GM21367 (cell line): ENCODE measurements at regions not wholly inside any gene's neighbourhood (a gene's known extent, or its start where the extent isn't known, plus 50 kb on each side); places are given as distances from the start of the nearest gene placed in this dataset.
"Not testable (repeated sequence)": the region's sequence is repeated elsewhere in the genome, so short reads cannot be mapped to it uniquely, and the experiment has no call there.

ENCODE experiments used
- ATAC-seq: cut with Tn5 transposase; IDR thresholded peaks from one replicate; pipeline ENCODE4 v1.9.1; 2021; ENCODE audit not compliant: unreplicated experiment

DNA sequence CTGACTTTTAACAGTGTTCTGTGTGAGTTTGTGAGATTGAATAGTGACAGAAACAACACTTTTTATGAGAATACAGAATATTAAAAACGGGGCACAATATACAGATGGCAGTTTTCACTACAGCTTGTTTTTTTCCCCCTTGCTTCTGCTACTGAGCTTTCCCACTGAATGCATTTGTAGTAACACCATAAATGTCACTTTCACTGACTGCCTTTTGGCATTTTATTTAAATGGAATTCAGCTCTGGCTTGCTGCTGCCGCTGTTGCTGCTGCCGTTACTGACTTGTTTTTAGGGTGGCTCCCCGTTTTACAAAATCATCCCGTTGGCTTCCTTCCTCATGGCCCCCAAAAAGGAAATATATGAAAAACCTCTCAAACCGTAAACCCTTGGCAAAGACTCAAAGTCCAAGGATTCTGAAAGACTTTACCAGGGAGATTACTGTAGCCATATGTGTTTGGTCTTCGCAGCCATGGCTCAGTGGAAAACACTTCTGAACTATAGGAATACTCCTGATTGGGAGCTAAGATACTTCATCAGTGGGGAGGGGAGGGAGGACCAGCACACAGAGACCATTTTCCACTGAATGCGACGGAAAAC, 151.0 kb downstream of the NUF2 start:
- ATAC-seq = no peak

DNA sequence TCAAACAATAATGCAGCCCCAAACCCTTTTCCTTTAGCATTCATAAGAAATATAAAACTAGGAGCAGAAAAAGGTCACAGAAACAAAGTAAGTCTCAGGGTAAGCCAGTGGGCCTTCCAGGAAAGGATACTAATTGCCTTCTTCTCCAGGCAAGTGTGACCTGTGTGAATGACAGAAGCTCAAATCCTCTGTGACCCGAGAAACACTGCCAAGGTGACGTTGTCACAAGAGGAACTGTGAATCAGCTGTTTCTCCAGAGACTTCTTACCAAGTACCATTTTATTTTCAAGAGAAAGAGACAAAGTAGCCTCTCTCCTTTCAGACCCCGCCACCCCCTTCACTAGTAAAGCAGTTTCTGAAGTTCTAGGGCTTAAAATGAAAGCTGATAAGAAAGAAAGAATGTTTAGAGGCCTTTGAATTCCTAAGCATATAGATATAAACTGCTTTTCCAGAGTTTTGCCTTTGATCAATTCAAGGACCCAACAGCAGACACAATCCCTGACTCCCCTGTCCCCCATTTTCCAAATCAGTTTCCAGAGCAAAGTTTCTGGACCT, 155.6 kb downstream of the NUF2 start:
- no peak for ATAC-seq

DNA sequence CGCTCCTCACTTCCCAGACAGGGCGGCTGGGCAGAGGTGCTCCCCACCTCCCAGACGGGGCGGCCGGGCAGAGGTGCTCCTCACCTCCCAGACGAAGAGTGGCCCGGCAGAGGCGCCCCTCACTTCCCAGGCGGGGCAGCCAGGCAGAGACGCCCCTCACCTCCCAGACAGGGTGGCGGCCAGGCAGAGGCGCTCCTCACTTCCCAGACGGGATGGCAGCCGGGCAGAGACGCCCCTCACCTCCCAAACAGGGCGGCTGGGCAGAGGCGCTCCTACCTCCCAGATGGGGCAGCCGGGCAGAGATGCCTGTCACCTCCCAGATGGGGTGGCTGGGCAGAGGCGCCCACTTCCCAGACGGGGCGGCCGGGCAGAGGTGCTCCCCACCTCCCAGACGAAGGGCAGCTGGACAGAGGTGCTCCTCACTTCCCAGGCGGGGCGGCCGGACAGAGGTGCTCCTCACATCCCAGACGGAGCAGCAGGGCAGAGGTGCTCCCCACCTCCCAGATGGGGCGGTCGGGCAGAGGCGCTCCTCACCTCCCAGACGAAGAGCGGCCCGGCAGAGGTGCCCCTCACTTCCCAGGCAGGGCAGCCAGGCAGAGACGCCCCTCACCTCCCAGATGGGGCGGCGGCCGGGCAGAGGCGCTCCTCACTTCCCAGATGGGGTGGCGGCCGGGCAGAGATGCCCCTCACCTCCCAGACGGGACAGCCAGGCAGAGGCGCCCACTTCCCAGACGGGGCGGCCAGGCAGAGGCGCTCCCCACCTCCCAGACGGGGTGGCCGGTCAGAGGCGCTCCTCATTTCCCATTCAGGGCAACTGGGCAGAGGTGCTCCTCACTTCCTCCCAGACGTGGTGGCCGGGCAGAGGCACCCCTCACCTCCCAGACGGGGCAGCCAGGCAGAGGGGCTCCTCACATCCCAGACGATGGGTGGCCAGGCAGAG, 176.9 kb downstream of the NUF2 start:
- not testable (repeated sequence) for ATAC-seq

DNA sequence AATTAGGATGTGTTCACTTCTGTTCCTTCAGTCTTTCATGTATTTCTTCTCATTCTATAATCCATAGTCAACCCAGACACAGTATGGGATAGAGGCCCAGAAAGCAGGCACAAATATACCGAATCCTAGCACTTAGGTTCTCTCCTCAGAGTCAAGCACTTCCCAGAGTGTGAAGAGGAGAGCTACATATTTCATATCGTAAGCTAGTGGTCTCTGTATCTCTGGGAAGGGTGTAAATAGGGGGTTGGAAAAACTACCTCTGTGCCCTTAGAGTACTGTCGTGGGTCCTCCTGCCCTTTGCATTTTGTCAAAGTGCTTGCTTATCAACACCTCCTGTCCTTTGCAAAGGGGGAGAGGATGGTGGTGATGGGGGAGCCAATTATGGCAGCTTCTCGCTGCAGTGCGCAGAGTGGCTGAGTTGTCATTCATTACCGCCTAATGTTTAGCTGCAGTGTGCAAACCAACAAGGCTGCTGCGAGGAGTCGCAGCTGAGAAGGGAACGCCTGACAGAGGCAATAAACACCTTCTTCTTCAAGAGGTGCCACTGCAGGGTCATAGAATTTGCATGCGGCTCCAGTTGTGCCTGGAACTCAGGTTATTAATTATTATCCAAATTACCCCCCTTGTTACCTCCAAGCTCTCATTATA, 182.7 kb downstream of the NUF2 start:
- ATAC-seq = no peak

DNA sequence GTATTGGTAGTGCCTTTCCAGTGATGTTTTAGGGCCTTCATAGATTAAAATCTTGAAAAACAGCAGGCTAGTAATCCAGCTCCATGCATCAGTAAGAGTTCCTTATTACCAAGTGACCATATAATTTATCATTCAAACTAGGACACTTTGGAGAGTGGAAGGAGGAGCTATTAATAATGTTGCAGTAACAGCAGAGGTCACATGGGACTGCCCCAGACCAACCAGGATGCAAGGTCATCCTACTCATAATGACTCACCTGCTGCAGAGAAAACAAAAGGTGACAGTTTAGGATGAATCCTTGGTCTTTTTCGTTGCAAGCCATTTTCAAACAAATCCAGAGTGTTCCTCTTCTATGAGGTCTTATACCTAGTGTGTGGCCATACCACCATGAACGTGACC, 187.4 kb downstream of the NUF2 start:
- ATAC-seq = no peak

DNA sequence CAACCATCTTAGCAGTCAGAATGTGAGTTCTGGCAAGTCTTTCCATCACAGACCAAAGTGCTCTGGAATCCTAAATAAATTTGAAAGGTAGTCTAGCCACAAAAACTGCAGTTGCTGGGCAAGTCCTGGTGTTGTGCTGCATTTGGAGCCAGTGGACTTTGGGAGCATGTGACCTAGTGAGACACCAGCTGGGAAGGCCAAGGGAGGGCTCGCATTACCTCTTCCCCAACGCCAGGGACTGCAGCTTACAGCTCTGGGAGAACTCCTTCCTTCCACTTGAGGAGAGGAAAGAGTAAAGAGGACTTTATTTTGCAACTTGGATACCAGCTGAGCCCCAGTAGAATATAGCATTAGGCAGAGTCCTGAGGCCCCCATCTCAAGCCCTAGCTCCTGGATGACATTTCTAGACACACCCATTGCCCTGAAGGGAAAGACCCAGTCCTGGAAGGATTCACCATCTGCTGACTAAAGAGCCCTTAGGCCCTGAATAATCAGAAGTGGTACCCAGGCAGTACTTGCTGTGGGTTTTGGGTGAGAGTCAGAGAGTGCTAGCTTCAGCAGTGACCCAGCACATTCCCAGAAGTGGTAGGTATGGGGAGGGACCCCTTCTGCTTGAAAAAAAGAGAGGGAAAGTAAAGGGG, 190.7 kb downstream of the NUF2 start:
- no peak for ATAC-seq

DNA sequence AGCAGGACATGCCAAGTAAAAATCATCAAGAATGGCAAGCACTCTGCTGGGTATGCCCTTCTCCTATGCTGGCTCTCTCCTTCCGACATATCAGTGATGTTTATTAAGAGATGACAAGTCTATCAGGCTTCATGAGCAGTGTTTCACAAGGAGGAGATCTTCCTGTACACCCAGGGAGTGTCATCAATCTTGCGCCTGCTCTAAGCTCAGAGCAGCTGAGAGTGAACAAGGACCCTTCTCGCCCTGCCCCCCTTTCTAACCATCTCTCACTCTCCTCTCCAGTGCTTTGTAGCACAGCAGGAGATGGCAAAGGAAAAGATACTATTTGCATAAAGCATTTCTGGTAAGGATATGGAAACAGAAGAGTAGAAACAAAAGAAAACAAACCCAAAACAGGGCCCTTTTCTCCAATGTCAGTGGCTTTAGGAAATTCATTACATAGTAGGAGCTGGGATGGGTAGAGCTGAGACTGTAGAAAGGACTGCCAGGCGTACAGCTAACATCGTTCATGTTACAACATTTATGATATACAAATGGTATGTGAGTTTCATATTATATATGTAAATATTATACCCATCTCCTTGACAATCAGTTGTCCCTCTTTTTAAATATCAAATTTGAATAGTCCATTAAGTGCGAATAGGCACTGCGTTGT, 201.7 kb downstream of the NUF2 start:
- no peak for ATAC-seq

DNA sequence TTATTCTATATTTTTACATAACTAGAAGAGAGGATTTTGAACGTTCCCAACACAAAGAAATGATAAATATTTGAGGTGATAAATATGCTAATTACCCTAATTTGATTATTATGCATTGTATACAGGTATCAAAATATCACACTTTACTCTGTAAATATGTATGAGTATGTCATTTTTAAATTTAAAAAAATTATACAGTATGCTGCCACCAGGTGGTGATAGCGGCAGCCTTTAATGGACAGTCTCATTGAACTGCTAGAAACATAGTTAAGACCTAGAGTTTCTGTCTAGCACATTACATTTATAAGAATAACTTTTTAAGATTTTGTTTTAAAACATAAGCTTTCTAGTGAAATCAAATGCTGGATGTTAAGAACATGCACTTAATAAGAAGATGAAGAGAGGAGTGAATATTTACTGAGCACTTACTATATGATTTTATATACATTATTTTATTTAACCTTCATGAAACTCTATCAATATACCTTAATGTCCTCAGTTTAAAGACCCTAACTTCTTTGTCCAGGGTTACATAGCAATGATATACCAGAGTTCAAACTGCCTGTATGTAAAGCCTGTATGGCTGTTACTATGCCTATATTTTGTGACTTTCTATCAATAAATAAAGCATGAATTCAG, 207.1 kb downstream of the NUF2 start:
- peak; percentile 89 for ATAC-seq

DNA sequence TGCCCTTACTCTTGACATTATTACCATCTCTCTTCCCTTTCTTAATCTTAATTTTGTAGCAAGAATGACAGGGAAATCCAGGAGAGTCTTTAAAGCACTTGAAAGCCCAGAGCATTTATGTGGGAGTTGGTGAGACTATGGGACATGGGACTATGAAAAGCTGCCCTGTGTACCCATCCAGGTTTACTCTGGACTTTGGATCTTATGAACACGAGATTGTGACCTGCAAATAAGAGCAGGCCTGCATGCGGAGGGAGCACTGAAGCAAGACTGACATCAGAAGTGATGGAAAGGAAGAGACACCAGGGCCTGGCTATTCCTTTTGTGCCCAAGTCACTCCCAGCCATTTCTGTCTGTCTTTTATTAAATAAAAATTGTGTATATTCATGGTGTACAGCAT, 209.6 kb downstream of the NUF2 start:
- ATAC-seq = no peak

DNA sequence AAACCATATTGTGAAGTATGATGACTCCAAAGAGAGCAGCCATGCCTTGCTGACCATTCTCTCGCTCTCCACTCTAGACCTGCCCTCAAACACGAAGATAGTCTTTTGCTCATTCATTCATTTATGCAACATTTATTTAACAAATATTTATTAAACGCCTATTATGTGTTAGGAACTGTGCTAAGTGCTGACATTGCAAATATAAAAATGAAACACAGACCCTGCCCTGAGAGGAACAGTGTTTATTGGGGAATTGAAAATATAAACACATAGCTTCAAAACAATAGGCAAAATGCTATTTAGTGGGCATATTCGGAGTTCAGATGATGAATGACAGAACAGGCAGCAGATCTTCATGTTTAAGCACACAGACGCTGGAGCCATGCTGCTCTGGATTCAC, 213.6 kb downstream of the NUF2 start:
- no peak for ATAC-seq

DNA sequence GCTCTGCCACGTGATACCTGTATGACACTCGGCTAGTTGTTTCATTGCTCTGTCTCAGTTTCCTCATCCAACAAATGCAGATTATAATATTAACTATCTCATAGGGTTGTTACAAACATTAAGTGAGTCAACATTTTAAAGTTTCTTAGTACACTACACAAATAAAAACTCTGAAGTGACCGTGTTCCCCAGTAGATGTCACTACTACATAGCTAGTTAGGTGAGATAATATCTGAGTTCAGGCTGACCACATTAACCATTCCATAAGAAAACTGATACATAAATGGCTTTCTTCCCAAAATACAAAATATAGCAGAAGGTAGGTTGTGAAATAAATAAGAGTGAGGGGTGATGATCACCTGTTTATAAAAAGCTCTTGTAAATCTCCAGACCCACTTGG, 214.1 kb downstream of the NUF2 start:
- no peak for ATAC-seq

DNA sequence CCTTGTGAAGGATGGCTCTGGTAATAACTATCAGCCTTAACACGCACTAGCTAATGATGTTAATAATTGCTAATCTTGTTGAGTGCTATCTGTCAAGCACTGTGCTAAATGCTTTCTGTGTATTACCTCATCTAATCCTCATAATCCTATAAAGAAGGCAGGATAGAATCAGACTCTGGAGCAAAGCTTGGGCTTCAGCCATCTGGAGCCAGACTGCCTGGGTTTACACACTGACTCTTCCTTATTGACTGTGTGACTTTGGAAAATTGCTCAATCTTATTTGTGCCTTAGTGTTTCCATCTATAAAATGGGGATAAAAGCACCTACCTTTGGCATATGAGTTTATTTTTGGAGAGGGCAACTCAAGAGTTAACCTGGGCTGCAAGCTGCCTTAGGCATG, 216.1 kb downstream of the NUF2 start:
- ATAC-seq = no peak

DNA sequence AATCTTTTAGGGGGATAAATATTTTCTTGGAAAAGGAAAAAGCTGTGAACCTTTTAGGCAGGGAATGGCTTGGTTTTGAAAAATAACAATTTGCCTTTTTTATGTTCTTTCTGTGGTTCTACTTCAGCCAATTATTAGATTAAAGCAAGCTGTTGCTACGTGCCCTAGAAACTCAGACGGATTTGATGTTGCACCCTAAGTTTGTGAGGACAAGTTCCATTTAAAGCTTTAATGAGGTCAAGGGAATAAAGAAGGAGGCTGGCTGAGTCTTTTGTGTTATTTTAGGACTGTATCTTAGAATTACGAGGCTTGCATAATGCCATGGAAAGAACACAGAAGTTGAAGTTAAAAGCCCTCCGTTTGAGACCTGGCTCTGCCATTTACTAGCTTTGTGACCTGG, 216.9 kb downstream of the NUF2 start:
- no peak for ATAC-seq

DNA sequence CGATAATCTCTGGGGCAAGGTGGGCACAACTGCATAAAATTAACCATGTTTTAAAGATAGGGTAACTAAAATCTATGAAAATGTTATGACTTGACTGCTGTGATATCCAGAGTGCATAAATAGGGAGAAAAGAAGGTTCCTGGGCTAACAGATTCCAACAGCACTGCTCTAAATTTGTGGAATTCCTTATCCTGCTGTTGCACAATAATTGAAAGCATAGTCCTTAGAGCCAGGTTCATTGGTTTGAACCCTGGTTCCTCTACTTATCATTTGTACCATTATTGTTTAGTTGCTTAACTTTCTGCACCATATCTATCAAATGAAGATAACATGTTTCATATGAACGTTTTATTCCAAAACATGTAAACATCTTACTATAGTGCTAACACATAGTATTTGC, 219.0 kb downstream of the NUF2 start:
- no peak for ATAC-seq

DNA sequence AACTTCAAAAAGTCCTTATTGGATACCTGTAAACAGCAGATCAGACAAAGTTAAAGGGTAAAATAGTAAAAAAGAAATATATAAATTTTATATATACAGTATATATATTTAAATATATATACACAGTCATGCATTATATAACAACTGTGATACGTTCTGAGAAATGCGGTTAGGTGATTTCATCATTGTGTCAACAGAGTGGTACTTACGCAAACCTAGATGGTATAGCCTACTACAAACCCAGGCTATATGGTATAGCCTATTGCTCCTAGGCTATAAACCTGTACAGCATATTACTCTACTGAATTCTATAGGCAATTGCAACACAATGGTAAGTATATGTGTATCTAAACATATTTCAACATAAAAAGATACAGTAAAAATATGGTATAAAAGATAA, 222.7 kb downstream of the NUF2 start:
- ATAC-seq = no peak

DNA sequence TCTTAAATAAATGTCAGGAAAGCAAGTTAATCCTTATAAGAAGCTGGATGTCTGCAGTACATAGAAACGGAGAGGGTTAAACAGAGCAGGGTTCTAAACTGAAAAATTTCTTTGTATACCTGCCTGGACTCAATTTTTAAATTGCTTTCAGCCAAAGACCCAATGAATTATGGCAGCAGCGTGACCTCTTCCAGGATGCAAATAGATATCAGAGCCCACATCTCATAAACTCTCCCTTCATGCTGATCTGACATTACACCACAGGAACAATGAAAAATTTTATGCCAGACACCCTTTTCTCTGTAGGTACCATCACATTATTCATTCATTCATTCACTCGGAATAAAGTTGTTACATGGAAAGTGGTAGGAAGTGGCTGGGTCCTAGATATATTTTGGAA, 236.4 kb downstream of the NUF2 start:
- ATAC-seq = no peak

DNA sequence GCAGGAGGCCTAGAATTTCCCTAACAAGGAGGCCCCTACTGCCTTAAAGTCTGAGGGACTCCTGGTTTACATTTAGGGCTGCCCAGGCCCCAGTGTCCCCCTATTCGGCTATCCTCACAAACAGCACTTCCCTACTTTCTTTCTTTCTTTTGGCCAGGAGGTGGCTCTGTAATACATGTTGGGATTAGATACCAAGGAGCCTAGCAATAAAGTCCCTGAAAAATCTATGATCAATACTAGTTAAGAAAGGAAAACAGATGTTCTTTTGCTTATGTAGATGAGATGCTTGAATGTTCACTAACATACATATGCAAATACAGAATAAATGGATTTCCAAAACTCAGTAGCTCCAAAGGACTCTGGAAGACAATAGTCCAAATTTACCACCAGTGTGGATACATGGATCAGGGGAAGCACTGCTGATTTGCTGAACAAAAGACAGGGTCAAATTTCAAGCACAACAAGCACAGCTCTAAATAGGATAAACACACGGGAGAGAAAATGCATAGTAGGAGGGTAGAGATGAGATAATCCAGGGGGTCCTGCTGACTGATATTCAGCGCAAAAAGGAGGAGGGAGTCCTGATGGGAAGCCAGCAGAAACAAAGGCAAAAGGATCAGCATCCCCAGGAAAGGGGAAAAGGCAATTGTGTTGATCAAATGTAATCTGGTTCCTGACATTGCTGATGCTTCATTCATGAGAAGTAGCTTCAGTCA, 240.0 kb downstream of the NUF2 start:
- ATAC-seq = no peak

DNA sequence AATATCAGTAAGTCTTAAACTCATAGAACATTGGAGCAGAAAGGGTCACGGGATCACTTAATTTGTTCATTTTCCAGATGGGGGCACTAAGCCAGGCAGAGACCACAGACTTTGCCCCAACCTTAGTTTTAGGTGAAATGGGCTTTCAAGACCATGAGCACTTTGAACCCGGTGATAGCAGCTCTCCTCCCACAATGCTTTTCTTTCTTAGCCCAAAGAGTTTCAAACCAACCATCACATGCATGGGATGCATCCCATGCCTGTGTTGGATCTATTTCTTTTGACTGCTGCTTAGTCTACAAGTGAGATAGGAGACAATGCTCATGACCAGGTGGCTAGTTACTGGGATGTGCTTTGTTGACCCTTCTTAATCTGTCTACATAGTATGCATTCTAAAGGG, 240.6 kb downstream of the NUF2 start:
- ATAC-seq = no peak

DNA sequence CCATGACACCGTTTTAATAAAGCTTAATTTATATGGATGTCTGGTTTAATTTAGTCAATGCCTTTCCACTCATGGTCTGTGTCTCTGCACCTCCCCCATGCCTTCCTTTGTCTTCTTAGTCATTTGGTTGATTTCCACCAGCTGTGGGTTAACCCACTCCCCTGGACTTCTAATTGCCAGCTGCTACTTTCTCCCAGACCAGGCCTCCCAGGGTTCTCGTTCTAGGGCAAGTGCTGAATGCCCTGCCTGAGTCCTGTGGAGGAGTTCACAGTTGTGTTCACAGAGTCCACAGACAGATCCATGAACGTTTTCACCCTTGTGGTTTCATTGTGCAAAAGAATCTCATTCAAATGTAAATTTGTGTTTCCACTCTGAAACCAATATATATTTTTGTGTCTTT, 243.4 kb downstream of the NUF2 start:
- ATAC-seq = no peak

DNA sequence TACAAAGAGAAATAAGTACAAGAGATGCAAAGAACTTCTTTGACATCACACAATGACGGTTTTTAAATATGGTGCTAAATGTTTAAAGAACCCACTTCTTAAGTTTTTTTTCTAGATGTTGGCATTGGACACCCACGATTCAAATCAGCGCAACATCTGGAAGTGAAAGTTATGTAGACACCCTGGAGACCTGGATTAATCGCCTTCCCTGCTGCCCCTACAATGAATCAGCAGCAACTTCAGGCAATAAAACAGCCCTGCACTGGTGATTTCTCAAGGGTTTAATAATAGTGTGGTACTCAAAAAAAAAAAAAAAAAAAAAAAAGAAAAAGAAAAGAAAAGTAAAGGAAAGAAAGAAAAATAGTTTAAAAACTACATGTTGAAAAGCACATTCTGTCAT, 248.3 kb downstream of the NUF2 start:
- ATAC-seq = no peak
